HG02642 (cell line): ENCODE measurements at regions not wholly inside any gene's neighbourhood (a gene's known extent, or its start where the extent isn't known, plus 50 kb on each side); places are given as distances from the start of the nearest gene placed in this dataset.

Experiments
- ATAC-seq: cut with Tn5 transposase; IDR thresholded peaks from one replicate; pipeline ENCODE4 v1.9.1; 2021; ENCODE audit warnings: mild to moderate bottlenecking; ENCODE audit not compliant: unreplicated experiment, poor library complexity

GRCh38 chr17:79304884-79305283, 230.3 kb downstream of the ENGASE start:
- no peak for ATAC-seq

GRCh38 chr17:79303641-79304205, 229.1 kb downstream of the ENGASE start:
- ATAC-seq, result no peak

- ATAC-seq, result no peak
These were observed 226.8 kb downstream of the ENGASE start for GRCh38 chr17:79301469-79301868.

GRCh38 chr17:79299349-79299748, 224.7 kb downstream of the ENGASE start:
- no peak for ATAC-seq

GRCh38 chr17:79298799-79299198, 224.2 kb downstream of the ENGASE start:
- no peak for ATAC-seq

- no peak for ATAC-seq
These were observed 221.6 kb downstream of the ENGASE start for GRCh38 chr17:79296243-79296642.

- ATAC-seq, result no peak
These were observed 220.7 kb downstream of the ENGASE start for GRCh38 chr17:79295307-79295706.

- ATAC-seq, result no peak
These were observed 219.9 kb downstream of the ENGASE start for GRCh38 chr17:79294459-79295071.

- ATAC-seq, result no peak
These were observed 217.9 kb downstream of the ENGASE start for GRCh38 chr17:79292501-79292900.

GRCh38 chr17:79291391-79291790, 216.8 kb downstream of the ENGASE start:
- ATAC-seq, result no peak

- no peak for ATAC-seq
These were observed 216.1 kb downstream of the ENGASE start for GRCh38 chr17:79290726-79291125.

- ATAC-seq, result no peak
These were observed 214.3 kb downstream of the ENGASE start for GRCh38 chr17:79288950-79289349.

- no peak for ATAC-seq
These were observed 211.8 kb downstream of the ENGASE start for GRCh38 chr17:79286440-79286839.

GRCh38 chr17:79285973-79286372, 211.3 kb downstream of the ENGASE start:
- ATAC-seq, result no peak

- no peak for ATAC-seq
These were observed 207.7 kb downstream of the ENGASE start for GRCh38 chr17:79282294-79282693.

- no peak for ATAC-seq
These were observed 207.2 kb downstream of the ENGASE start for GRCh38 chr17:79281803-79282202.

- no peak for ATAC-seq
These were observed 206.4 kb downstream of the ENGASE start for GRCh38 chr17:79280866-79281572.

GRCh38 chr17:79280010-79280409, 205.4 kb downstream of the ENGASE start:
- no peak for ATAC-seq

GRCh38 chr17:79279320-79279719, 204.7 kb downstream of the ENGASE start:
- ATAC-seq, result no peak

GRCh38 chr17:79276821-79277220, 202.2 kb downstream of the ENGASE start:
- no peak for ATAC-seq

GRCh38 chr17:79273660-79274059, 199.0 kb downstream of the ENGASE start:
- no peak for ATAC-seq
